HUES6 (cell line): ENCODE measurements at regions not wholly inside any gene's neighbourhood (a gene's known extent, or its start where the extent isn't known, plus 50 kb on each side); places are given as distances from the start of the nearest gene placed in this dataset.
"Not testable (repeated sequence)": the region's sequence is repeated elsewhere in the genome, so short reads cannot be mapped to it uniquely, and the experiment has no call there.

Source experiments
- H3K27ac ChIP-seq: 2 replicates; pipeline ENCODE4 v1.7.0; 2013; ENCODE audit warnings: low read depth, mild to moderate bottlenecking, low read length, inconsistent platforms
- H3K27me3 ChIP-seq: 2 replicates; pipeline ENCODE4 v1.6.1; 2013; ENCODE audit warnings: low read length; ENCODE audit not compliant: control insufficient read depth, insufficient read depth
- H3K36me3 ChIP-seq: 2 replicates; pipeline ENCODE4 v1.6.1; 2013; ENCODE audit warnings: low read length; ENCODE audit not compliant: control insufficient read depth, insufficient read depth
- H3K4me1 ChIP-seq: 2 replicates; pipeline ENCODE4 v1.6.1; 2013; ENCODE audit warnings: low read length; ENCODE audit not compliant: control insufficient read depth, insufficient read depth
- H3K4me3 ChIP-seq: 2 replicates; pipeline ENCODE4 v1.5.1; 2013; ENCODE audit warnings: low read depth, low read length
- H3K9ac ChIP-seq: one replicate; pipeline ENCODE4 v1.6.1; 2013; ENCODE audit warnings: mild to moderate bottlenecking, low read length
- H3K9me3 ChIP-seq: 2 replicates; pipeline ENCODE4 v1.6.1; 2013; ENCODE audit warnings: low read depth, low read length; ENCODE audit not compliant: control insufficient read depth, insufficient read depth

GRCh38 chr12:127145929-127146789 lies 1120.8 kb upstream of the TMEM132C start:
- peak overlapping the region; percentile 70 for H3K9ac ChIP-seq
- peaks cover 27% of the 10 kb centered on the region for H3K4me1 ChIP-seq
- H3K36me3 ChIP-seq = no peaks in the 10 kb centered on the region
- peak overlapping the region; percentile 23; the same call in 1 of the 2 replicates for H3K27ac ChIP-seq
- H3K27me3 ChIP-seq = no peaks in the 10 kb centered on the region
- peak overlapping the region; percentile 80 for H3K4me3 ChIP-seq
- peaks cover 3% of the 10 kb centered on the region; the same call in 1 of the 2 replicates for H3K9me3 ChIP-seq

GRCh38 chr12:127146991-127147718 lies 1119.8 kb upstream of the TMEM132C start:
- Histone ChIP-seq H3K36me3 (no peaks in the 10 kb centered on the region), H3K27me3 (no peaks in the 10 kb centered on the region), H3K4me3 (0 out of 2 replicates have a peak overlapping the region, but pooled peaks have one; percentile 4), H3K4me1 (peaks cover 33% of the 10 kb centered on the region), H3K27ac (no peak overlapping the region), H3K9me3 (0 out of 2 replicates have a peak, but pooled peaks cover 2% of the 10 kb centered on the region), H3K9ac (peak overlapping the region; percentile 30)

- Histone ChIP-seq H3K4me3 (0 out of 2 replicates have a peak overlapping the region, but pooled peaks have one; percentile 4), H3K36me3 (no peaks in the 10 kb centered on the region), H3K9ac (peak overlapping the region; percentile 30)
Measured at GRCh38 chr12:127147724-127148123, 1119.2 kb upstream of the TMEM132C start.

DNA sequence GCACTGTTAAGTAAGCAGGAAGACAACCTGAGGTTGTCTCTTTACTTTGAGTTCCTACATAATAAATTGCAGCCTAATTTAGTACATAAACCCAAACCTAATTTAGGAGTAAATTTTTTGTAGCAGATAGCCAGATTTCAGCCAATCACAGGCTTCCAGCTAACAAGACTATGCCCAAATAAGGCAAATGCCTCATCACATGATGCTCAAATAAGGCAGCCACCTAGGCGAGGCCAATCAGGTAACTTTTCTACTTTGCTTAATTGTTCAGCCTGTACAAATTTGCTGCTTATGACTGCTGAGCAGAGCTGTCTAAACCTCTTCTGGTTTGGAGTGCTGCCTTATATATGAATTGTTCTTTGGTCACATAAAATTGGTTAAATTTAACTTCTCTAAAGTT lies 1118.7 kb upstream of the TMEM132C start:
- H3K9ac ChIP-seq = no peak overlapping the region
- no peaks in the 10 kb centered on the region for H3K9me3 ChIP-seq
- no peaks in the 10 kb centered on the region for H3K36me3 ChIP-seq
- H3K4me3 ChIP-seq = no peak overlapping the region
- peaks cover 25% of the 10 kb centered on the region for H3K4me1 ChIP-seq
- H3K27ac ChIP-seq = no peak overlapping the region
- H3K27me3 ChIP-seq = no peaks in the 10 kb centered on the region

More at GRCh38 chr12:127147724-127148123, 1119.2 kb upstream of the TMEM132C start:
- Histone ChIP-seq H3K27ac (no peak overlapping the region), H3K4me1 (peaks cover 31% of the 10 kb centered on the region), H3K27me3 (no peaks in the 10 kb centered on the region), H3K9me3 (no peaks in the 10 kb centered on the region)

GRCh38 chr12:127149226-127149964 lies 1117.6 kb upstream of the TMEM132C start:
- Histone ChIP-seq H3K9ac (no peak overlapping the region), H3K4me3 (no peak overlapping the region), H3K36me3 (no peaks in the 10 kb centered on the region), H3K27me3 (no peaks in the 10 kb centered on the region), H3K9me3 (no peaks in the 10 kb centered on the region), H3K4me1 (peaks cover 24% of the 10 kb centered on the region), H3K27ac (no peak overlapping the region)

- Histone ChIP-seq H3K9me3 (no peaks in the 10 kb centered on the region), H3K27ac (no peak overlapping the region), H3K9ac (no peak overlapping the region), H3K36me3 (no peaks in the 10 kb centered on the region), H3K4me1 (peaks cover 24% of the 10 kb centered on the region), H3K27me3 (no peaks in the 10 kb centered on the region), H3K4me3 (no peak overlapping the region)
Measured at GRCh38 chr12:127150028-127150427, 1116.9 kb upstream of the TMEM132C start.

DNA sequence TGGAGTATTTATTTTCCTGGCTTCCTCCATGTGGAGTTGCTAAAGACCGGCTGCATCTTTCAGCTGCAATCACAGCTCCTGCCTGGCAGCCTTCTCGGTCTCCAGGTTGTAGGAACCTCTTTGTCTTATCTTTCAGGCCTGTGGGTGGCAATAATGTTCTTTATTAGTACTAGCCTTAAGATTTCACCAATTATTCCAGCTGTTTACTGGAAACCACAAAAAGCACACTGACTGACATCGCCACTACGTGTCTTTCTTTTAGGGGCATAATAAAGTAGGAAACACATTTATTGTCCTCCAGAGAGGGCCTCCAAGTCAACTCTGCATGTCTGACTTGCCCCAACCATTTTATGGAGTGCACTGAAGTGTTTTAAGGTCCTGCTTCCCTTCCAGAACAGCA lies 1116.5 kb upstream of the TMEM132C start:
- H3K4me3 ChIP-seq = no peak overlapping the region
- H3K27ac ChIP-seq = no peak overlapping the region
- no peak overlapping the region for H3K9ac ChIP-seq
- H3K4me1 ChIP-seq = peaks cover 24% of the 10 kb centered on the region
- H3K27me3 ChIP-seq = no peaks in the 10 kb centered on the region
- no peaks in the 10 kb centered on the region for H3K9me3 ChIP-seq
- H3K36me3 ChIP-seq = no peaks in the 10 kb centered on the region

DNA sequence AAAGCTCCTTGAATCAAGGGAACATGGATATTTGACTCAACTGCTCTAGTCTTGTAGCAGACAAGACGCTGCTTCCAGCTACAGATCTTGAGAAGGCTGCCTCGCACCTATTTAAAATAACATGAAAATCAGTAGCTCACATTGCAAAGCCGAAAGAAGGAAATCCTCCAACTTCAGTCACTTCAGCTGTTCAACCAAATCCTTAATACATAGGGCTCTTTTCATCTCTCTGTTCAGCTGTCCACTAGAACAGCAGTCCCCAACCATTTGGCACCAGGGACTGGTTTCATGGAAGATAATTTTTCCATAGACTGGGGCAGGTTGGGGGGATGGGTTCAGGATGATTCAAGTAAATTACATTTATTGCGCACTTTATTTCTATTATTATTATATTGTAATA lies 1116.0 kb upstream of the TMEM132C start:
- Histone ChIP-seq H3K36me3 (no peaks in the 10 kb centered on the region), H3K9ac (no peak overlapping the region), H3K27me3 (no peaks in the 10 kb centered on the region), H3K4me1 (peaks cover 21% of the 10 kb centered on the region), H3K27ac (no peak overlapping the region), H3K4me3 (no peak overlapping the region), H3K9me3 (no peaks in the 10 kb centered on the region)

GRCh38 chr12:127153996-127154395 lies 1113.0 kb upstream of the TMEM132C start:
- Histone ChIP-seq H3K4me3 (no peak overlapping the region), H3K27ac (no peak overlapping the region), H3K36me3 (no peaks in the 10 kb centered on the region), H3K9me3 (no peaks in the 10 kb centered on the region), H3K9ac (no peak overlapping the region), H3K4me1 (peaks cover 8% of the 10 kb centered on the region), H3K27me3 (no peaks in the 10 kb centered on the region)

DNA sequence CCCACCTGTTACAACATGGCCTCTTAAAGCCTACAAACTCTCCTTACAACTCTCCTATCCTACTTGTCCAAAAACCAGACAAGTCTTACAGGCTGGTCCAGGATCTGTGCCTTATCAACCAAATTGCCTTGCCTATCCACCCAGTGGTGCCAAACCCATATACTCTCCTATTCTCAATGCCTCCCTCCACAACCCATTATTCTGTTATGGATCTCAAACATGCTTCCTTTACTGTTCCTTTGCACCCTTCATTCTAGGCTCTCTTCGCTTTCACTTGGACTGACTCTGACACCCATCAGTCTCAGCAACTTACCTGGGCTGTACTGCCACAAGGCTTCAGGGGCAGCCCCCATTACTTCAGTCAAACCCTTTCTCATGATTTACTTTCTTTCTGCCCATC lies 1112.1 kb upstream of the TMEM132C start:
- H3K27me3 ChIP-seq, H3K4me1 ChIP-seq, H3K36me3 ChIP-seq, H3K9me3 ChIP-seq, H3K4me3 ChIP-seq, H3K27ac ChIP-seq, H3K9ac ChIP-seq: not testable (repeated sequence)
